IMR-90 (cell line): ENCODE measurements at regions not wholly inside any gene's neighbourhood (a gene's known extent, or its start where the extent isn't known, plus 50 kb on each side); places are given as distances from the start of the nearest gene placed in this dataset.

ENCODE experiments used
- POLR2A ChIP-seq: IDR thresholded peaks from 2 replicates; pipeline ENCODE4 v1.6.1; 2012; ENCODE audit warnings: mild to moderate bottlenecking, low read depth, low read length
- TF ChIP-seq, protein P1 (sequence below): conservative IDR thresholded peaks from 2 replicates; pipeline ENCODE4 v1.5.1; 2012; ENCODE audit warnings: mild to moderate bottlenecking, low read depth, low read length, improper control_type of control experiment

DNA sequence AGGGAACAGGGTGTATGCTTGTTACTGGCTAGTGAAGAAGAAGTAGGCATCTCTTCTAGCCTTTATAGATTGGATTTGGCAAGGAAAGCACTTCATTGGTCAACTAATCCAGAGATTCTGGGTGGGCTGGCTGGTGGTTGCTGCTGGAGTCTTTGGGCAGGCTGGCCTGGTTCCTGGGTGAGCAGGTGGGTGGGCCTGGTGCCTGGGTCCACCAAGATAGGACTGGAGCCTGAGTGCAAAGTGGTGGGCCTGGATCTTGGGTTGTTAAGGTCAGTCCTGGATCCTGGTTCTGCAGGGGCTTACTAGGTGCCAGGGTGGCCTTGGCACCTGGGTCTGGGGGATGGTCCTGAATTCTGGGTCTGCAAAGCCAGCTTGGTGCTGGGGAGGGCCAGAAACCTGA, 482.4 kb upstream of the GHITM start:
- TF ChIP-seq, protein P1, sequence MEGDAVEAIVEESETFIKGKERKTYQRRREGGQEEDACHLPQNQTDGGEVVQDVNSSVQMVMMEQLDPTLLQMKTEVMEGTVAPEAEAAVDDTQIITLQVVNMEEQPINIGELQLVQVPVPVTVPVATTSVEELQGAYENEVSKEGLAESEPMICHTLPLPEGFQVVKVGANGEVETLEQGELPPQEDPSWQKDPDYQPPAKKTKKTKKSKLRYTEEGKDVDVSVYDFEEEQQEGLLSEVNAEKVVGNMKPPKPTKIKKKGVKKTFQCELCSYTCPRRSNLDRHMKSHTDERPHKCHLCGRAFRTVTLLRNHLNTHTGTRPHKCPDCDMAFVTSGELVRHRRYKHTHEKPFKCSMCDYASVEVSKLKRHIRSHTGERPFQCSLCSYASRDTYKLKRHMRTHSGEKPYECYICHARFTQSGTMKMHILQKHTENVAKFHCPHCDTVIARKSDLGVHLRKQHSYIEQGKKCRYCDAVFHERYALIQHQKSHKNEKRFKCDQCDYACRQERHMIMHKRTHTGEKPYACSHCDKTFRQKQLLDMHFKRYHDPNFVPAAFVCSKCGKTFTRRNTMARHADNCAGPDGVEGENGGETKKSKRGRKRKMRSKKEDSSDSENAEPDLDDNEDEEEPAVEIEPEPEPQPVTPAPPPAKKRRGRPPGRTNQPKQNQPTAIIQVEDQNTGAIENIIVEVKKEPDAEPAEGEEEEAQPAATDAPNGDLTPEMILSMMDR, result no peak
- TF ChIP-seq POLR2A, result no peak
